GM04503 (cell line): ENCODE measurements at regions not wholly inside any gene's neighbourhood (a gene's known extent, or its start where the extent isn't known, plus 50 kb on each side); places are given as distances from the start of the nearest gene placed in this dataset.

ENCODE experiments used
- DNase-seq: peaks from one replicate; pipeline ENCODE4 v3.0.0-alpha.2; 2012; ENCODE audit warnings: low read depth

- no peak for DNase-seq
These were observed 149.8 kb upstream of the AKIRIN2 start for GRCh38 chr6:87851674-87852299.

GRCh38 chr6:87848616-87849015, 146.6 kb upstream of the AKIRIN2 start:
- DNase-seq = no peak

GRCh38 chr6:87847830-87848210, 145.8 kb upstream of the AKIRIN2 start:
- DNase-seq = no peak

GRCh38 chr6:87847135-87847829, 145.2 kb upstream of the AKIRIN2 start:
- DNase-seq = no peak

- DNase-seq = no peak
These were observed 144.4 kb upstream of the AKIRIN2 start for GRCh38 chr6:87846434-87846833.

- DNase-seq = no peak
These were observed 138.3 kb upstream of the AKIRIN2 start for GRCh38 chr6:87840324-87840723.

- DNase-seq = no peak
These were observed 135.8 kb upstream of the AKIRIN2 start for GRCh38 chr6:87837876-87838275.

- no peak for DNase-seq
These were observed 135.4 kb upstream of the AKIRIN2 start for GRCh38 chr6:87837444-87837843.

- no peak for DNase-seq
These were observed 130.2 kb upstream of the AKIRIN2 start for GRCh38 chr6:87832025-87832825.

- DNase-seq = no peak
These were observed 128.9 kb upstream of the AKIRIN2 start for GRCh38 chr6:87830907-87831306.

GRCh38 chr6:87829622-87830121, 127.6 kb upstream of the AKIRIN2 start:
- no peak for DNase-seq

- no peak for DNase-seq
These were observed 126.0 kb upstream of the AKIRIN2 start for GRCh38 chr6:87828044-87828443.

GRCh38 chr6:87827346-87827745, 125.3 kb upstream of the AKIRIN2 start:
- no peak for DNase-seq

GRCh38 chr6:87826424-87826823, 124.4 kb upstream of the AKIRIN2 start:
- DNase-seq = no peak

GRCh38 chr6:87825821-87826221, 123.8 kb upstream of the AKIRIN2 start:
- DNase-seq = no peak

GRCh38 chr6:87824958-87825491, 123.0 kb upstream of the AKIRIN2 start:
- DNase-seq = no peak

- DNase-seq = no peak
These were observed 120.0 kb upstream of the AKIRIN2 start for GRCh38 chr6:87822011-87822410.

- no peak for DNase-seq
These were observed 118.4 kb upstream of the AKIRIN2 start for GRCh38 chr6:87820343-87820984.

GRCh38 chr6:87817183-87817582, 115.2 kb upstream of the AKIRIN2 start:
- peak; percentile 14 for DNase-seq

GRCh38 chr6:87815449-87815848, 113.4 kb upstream of the AKIRIN2 start:
- DNase-seq = no peak

- DNase-seq = peak; percentile 68
These were observed 106.1 kb upstream of the AKIRIN2 start for GRCh38 chr6:87808005-87808757.
